ENCODE measurements at regions not wholly inside any gene's neighbourhood (a gene's known extent, or its start where the extent isn't known, plus 50 kb on each side); places are given as distances from the start of the nearest gene placed in this dataset.

GRCh38 chr6:140560671-140561070, 1186.2 kb upstream of the CITED2 start:
- Histone ChIP-seq H3K4me1 (ENCODE audit: insufficient read depth, insufficient read length) (no peaks in the 10 kb centered on the region), H3K27me3 (ENCODE audit: insufficient read depth, insufficient read length) (no peaks in the 10 kb centered on the region), H3K36me3 (ENCODE audit: insufficient read depth, insufficient read length, low read length) (no peaks in the 10 kb centered on the region), H3K9ac (ENCODE audit: insufficient read length, low read depth) (no peak overlapping the region), H3K9me3 (ENCODE audit: insufficient read depth, low read length) (no peaks in the 10 kb centered on the region), H3K4me3 (ENCODE audit: insufficient read length, low read depth) (no peak overlapping the region)
- no peak for DNase-seq (ENCODE audit: low read depth, low spot score)
- TF ChIP-seq YY1 (IDR thresholded peaks at IDR 0.05; ENCODE audit: insufficient read depth, insufficient read length), result no peak

- no peak overlapping the region for H3K4me3 ChIP-seq (ENCODE audit: insufficient read length, low read depth)
- no peaks in the 10 kb centered on the region for H3K27me3 ChIP-seq (ENCODE audit: insufficient read depth, insufficient read length)
- no peaks in the 10 kb centered on the region for H3K36me3 ChIP-seq (ENCODE audit: insufficient read depth, insufficient read length, low read length)
- TF ChIP-seq SUZ12 (IDR thresholded peaks at IDR 0.05; ENCODE audit: extremely low read depth, insufficient read depth, insufficient read length), result no peak
- TF ChIP-seq YY1 (IDR thresholded peaks at IDR 0.05; ENCODE audit: insufficient read depth, insufficient read length), result no peak
- TF ChIP-seq ZNF274 (IDR thresholded peaks at IDR 0.05; ENCODE audit: low read depth, low read length), result no peak
- no peaks in the 10 kb centered on the region for H3K9me3 ChIP-seq (ENCODE audit: insufficient read depth, low read length)
- no peaks in the 10 kb centered on the region for H3K4me1 ChIP-seq (ENCODE audit: insufficient read depth, insufficient read length)
- H3K9ac ChIP-seq (ENCODE audit: insufficient read length, low read depth), result no peak overlapping the region
- no peak for DNase-seq (ENCODE audit: low read depth, low spot score)
These were observed 1185.0 kb upstream of the CITED2 start for GRCh38 chr6:140559458-140559857.

- DNase-seq (ENCODE audit: low read depth, low spot score), result no peak
- no peaks in the 10 kb centered on the region for H3K4me1 ChIP-seq (ENCODE audit: insufficient read depth, insufficient read length)
- H3K36me3 ChIP-seq (ENCODE audit: insufficient read depth, insufficient read length, low read length), result no peaks in the 10 kb centered on the region
- no peak for TF ChIP-seq SUZ12 (IDR thresholded peaks at IDR 0.05; ENCODE audit: extremely low read depth, insufficient read depth, insufficient read length)
- TF ChIP-seq ZNF274 (IDR thresholded peaks at IDR 0.05; ENCODE audit: low read depth, low read length), result no peak
- no peak for TF ChIP-seq YY1 (IDR thresholded peaks at IDR 0.05; ENCODE audit: insufficient read depth, insufficient read length)
- no peak overlapping the region for H3K4me3 ChIP-seq (ENCODE audit: insufficient read length, low read depth)
- no peaks in the 10 kb centered on the region for H3K27me3 ChIP-seq (ENCODE audit: insufficient read depth, insufficient read length)
- no peaks in the 10 kb centered on the region for H3K9me3 ChIP-seq (ENCODE audit: insufficient read depth, low read length)
- no peak overlapping the region for H3K9ac ChIP-seq (ENCODE audit: insufficient read length, low read depth)
These were observed 1180.0 kb upstream of the CITED2 start for GRCh38 chr6:140554421-140554820.

GRCh38 chr6:140548366-140548765, 1173.9 kb upstream of the CITED2 start:
- Histone ChIP-seq H3K4me1 (ENCODE audit: insufficient read depth, insufficient read length) (no peaks in the 10 kb centered on the region), H3K36me3 (ENCODE audit: insufficient read depth, insufficient read length, low read length) (no peaks in the 10 kb centered on the region), H3K27me3 (ENCODE audit: insufficient read depth, insufficient read length) (no peaks in the 10 kb centered on the region), H3K4me3 (ENCODE audit: insufficient read length, low read depth) (no peak overlapping the region), H3K9ac (ENCODE audit: insufficient read length, low read depth) (no peak overlapping the region), H3K9me3 (ENCODE audit: insufficient read depth, low read length) (no peaks in the 10 kb centered on the region)
- no peak for DNase-seq (ENCODE audit: low read depth, low spot score)
- TF ChIP-seq YY1 (IDR thresholded peaks at IDR 0.05; ENCODE audit: insufficient read depth, insufficient read length) (no peak), ZNF274 (IDR thresholded peaks at IDR 0.05; ENCODE audit: low read depth, low read length) (no peak), SUZ12 (IDR thresholded peaks at IDR 0.05; ENCODE audit: extremely low read depth, insufficient read depth, insufficient read length) (no peak)

GRCh38 chr6:140546640-140547039, 1172.2 kb upstream of the CITED2 start:
- Histone ChIP-seq H3K4me3 (ENCODE audit: insufficient read length, low read depth) (no peak overlapping the region), H3K36me3 (ENCODE audit: insufficient read depth, insufficient read length, low read length) (no peaks in the 10 kb centered on the region), H3K9ac (ENCODE audit: insufficient read length, low read depth) (no peak overlapping the region), H3K27me3 (ENCODE audit: insufficient read depth, insufficient read length) (no peaks in the 10 kb centered on the region), H3K4me1 (ENCODE audit: insufficient read depth, insufficient read length) (no peaks in the 10 kb centered on the region), H3K9me3 (ENCODE audit: insufficient read depth, low read length) (no peaks in the 10 kb centered on the region)
- no peak for TF ChIP-seq YY1 (IDR thresholded peaks at IDR 0.05; ENCODE audit: insufficient read depth, insufficient read length)
- no peak for DNase-seq (ENCODE audit: low read depth, low spot score)

GRCh38 chr6:140544431-140544830, 1170.0 kb upstream of the CITED2 start:
- Histone ChIP-seq H3K9ac (ENCODE audit: insufficient read length, low read depth) (no peak overlapping the region), H3K27me3 (ENCODE audit: insufficient read depth, insufficient read length) (no peaks in the 10 kb centered on the region), H3K9me3 (ENCODE audit: insufficient read depth, low read length) (no peaks in the 10 kb centered on the region), H3K36me3 (ENCODE audit: insufficient read depth, insufficient read length, low read length) (no peaks in the 10 kb centered on the region), H3K4me3 (ENCODE audit: insufficient read length, low read depth) (no peak overlapping the region), H3K4me1 (ENCODE audit: insufficient read depth, insufficient read length) (no peaks in the 10 kb centered on the region)
- TF ChIP-seq YY1 (IDR thresholded peaks at IDR 0.05; ENCODE audit: insufficient read depth, insufficient read length) (no peak), SUZ12 (IDR thresholded peaks at IDR 0.05; ENCODE audit: extremely low read depth, insufficient read depth, insufficient read length) (no peak), ZNF274 (IDR thresholded peaks at IDR 0.05; ENCODE audit: low read depth, low read length) (no peak)
- DNase-seq (ENCODE audit: low read depth, low spot score), result no peak

GRCh38 chr6:140542863-140543262, 1168.4 kb upstream of the CITED2 start:
- H3K4me3 ChIP-seq (ENCODE audit: insufficient read length, low read depth), result no peak overlapping the region
- TF ChIP-seq SUZ12 (IDR thresholded peaks at IDR 0.05; ENCODE audit: extremely low read depth, insufficient read depth, insufficient read length), result no peak
- no peak for TF ChIP-seq YY1 (IDR thresholded peaks at IDR 0.05; ENCODE audit: insufficient read depth, insufficient read length)
- no peak for TF ChIP-seq ZNF274 (IDR thresholded peaks at IDR 0.05; ENCODE audit: low read depth, low read length)
- H3K27me3 ChIP-seq (ENCODE audit: insufficient read depth, insufficient read length), result no peaks in the 10 kb centered on the region
- H3K9ac ChIP-seq (ENCODE audit: insufficient read length, low read depth), result no peak overlapping the region
- no peaks in the 10 kb centered on the region for H3K9me3 ChIP-seq (ENCODE audit: insufficient read depth, low read length)
- DNase-seq (ENCODE audit: low read depth, low spot score), result no peak
- H3K36me3 ChIP-seq (ENCODE audit: insufficient read depth, insufficient read length, low read length), result no peaks in the 10 kb centered on the region
- no peaks in the 10 kb centered on the region for H3K4me1 ChIP-seq (ENCODE audit: insufficient read depth, insufficient read length)

GRCh38 chr6:140541288-140541687, 1166.8 kb upstream of the CITED2 start:
- Histone ChIP-seq H3K36me3 (ENCODE audit: insufficient read depth, insufficient read length, low read length) (no peaks in the 10 kb centered on the region), H3K27me3 (ENCODE audit: insufficient read depth, insufficient read length) (no peaks in the 10 kb centered on the region), H3K9me3 (ENCODE audit: insufficient read depth, low read length) (no peaks in the 10 kb centered on the region), H3K4me1 (ENCODE audit: insufficient read depth, insufficient read length) (no peaks in the 10 kb centered on the region), H3K4me3 (ENCODE audit: insufficient read length, low read depth) (no peak overlapping the region), H3K9ac (ENCODE audit: insufficient read length, low read depth) (no peak overlapping the region)
- TF ChIP-seq YY1 (IDR thresholded peaks at IDR 0.05; ENCODE audit: insufficient read depth, insufficient read length) (no peak), SUZ12 (IDR thresholded peaks at IDR 0.05; ENCODE audit: extremely low read depth, insufficient read depth, insufficient read length) (no peak), ZNF274 (IDR thresholded peaks at IDR 0.05; ENCODE audit: low read depth, low read length) (no peak)
- DNase-seq (ENCODE audit: low read depth, low spot score), result no peak
